Tibial nerve (tissue), 4 donors: ENCODE measurements at regions not wholly inside any gene's neighbourhood (a gene's known extent, or its start where the extent isn't known, plus 50 kb on each side); places are given as distances from the start of the nearest gene placed in this dataset.

ENCODE experiments used
- DNase-seq, 2 donors: peaks; one replicate each; pipeline ENCODE4 v3.0.0-alpha.2; 2019; ENCODE audit warnings: low spot score in 2 of 2
- H3K27ac ChIP-seq, 4 donors: fragments of 200-600 bp; sonication (generic) in 3 of 4; one replicate each; pipeline ENCODE4 v1.5.1; 2017 to 2019; ENCODE audit warnings: mild to moderate bottlenecking in 1 of 4
- H3K27me3 ChIP-seq, 2 donors: fragments of 200-600 bp; sonication (generic) in 1 of 2; one replicate each; pipeline versions ENCODE4 v1.5.1 to v1.6.0; 2017 to 2019
- H3K36me3 ChIP-seq, 3 donors: fragments of 200-600 bp; sonication (generic); one replicate each; pipeline ENCODE4 v1.5.1; 2018 to 2019
- H3K4me1 ChIP-seq, 4 donors: fragments of 200-600 bp; sonication (generic) in 3 of 4; one replicate each; pipeline ENCODE4 v1.5.1; 2017 to 2019
- H3K4me3 ChIP-seq, 4 donors: fragments of 200-600 bp; sonication (generic) in 3 of 4; one replicate each; pipeline ENCODE4 v1.5.1; 2017 to 2019; ENCODE audit warnings: mild to moderate bottlenecking in 1 of 4, moderate library complexity in 1 of 4
- H3K9me3 ChIP-seq, 4 donors: fragments of 200-600 bp; sonication (generic) in 3 of 4; one replicate each; pipeline ENCODE4 v1.5.1; 2017 to 2019
- EP300 ChIP-seq, 2 donors: sonication (generic); formaldehyde crosslinking; IDR thresholded peaks; one replicate each; pipeline ENCODE4 v1.6.1; 2017; ENCODE audit warnings: antibody characterized with exemption in 2 of 2, mild to moderate bottlenecking in 1 of 2
- POLR2A ChIP-seq, 2 donors: fragments of 450-650 bp; IDR thresholded peaks; one replicate each; pipeline ENCODE4 v1.6.1; 2017; ENCODE audit warnings: antibody characterized with exemption in 2 of 2, mild to moderate bottlenecking in 2 of 2, moderate library complexity in 2 of 2
- WGBS, 2 donors: methylation state at CpG; one replicate each; pipeline ENCODE4 v1.1.5; 2018; 5-methylcytosine and 5-hydroxymethylcytosine counted together
- TF ChIP-seq, protein P1 (sequence below), 5 experiments: fragments of 200-600 bp in 3 of 5; fragments of 450-650 bp in 2 of 5; sonication (generic) in 3 of 5; IDR thresholded peaks; one replicate each; pipeline ENCODE4 v1.5.1; 2016 to 2019; ENCODE audit warnings: antibody characterized with exemption in 5 of 5, mild to moderate bottlenecking in 3 of 5, moderate library complexity in 2 of 5

GRCh38 chr1:201631037-201631436, 92.1 kb downstream of the NAV1 start:
- no peak for DNase-seq
- TF ChIP-seq, protein P1, sequence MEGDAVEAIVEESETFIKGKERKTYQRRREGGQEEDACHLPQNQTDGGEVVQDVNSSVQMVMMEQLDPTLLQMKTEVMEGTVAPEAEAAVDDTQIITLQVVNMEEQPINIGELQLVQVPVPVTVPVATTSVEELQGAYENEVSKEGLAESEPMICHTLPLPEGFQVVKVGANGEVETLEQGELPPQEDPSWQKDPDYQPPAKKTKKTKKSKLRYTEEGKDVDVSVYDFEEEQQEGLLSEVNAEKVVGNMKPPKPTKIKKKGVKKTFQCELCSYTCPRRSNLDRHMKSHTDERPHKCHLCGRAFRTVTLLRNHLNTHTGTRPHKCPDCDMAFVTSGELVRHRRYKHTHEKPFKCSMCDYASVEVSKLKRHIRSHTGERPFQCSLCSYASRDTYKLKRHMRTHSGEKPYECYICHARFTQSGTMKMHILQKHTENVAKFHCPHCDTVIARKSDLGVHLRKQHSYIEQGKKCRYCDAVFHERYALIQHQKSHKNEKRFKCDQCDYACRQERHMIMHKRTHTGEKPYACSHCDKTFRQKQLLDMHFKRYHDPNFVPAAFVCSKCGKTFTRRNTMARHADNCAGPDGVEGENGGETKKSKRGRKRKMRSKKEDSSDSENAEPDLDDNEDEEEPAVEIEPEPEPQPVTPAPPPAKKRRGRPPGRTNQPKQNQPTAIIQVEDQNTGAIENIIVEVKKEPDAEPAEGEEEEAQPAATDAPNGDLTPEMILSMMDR (IDR thresholded peaks at IDR 0.05): no peak
- TF ChIP-seq POLR2A (IDR thresholded peaks at IDR 0.05) (no peak), EP300 (IDR thresholded peaks at IDR 0.05) (no peak)
- Histone ChIP-seq H3K4me1 (peaks cover 0 to 21% (median 8%) of the 10 kb centered on the region in 4 donors), H3K27ac (no peak overlapping the region), H3K27me3 (no peaks in the 10 kb centered on the region), H3K4me3 (no peak overlapping the region), H3K9me3 (no peaks in the 10 kb centered on the region), H3K36me3 (peaks cover 0 to 18% (median 0%) of the 10 kb centered on the region in 3 donors)
- WGBS, 2 donors: 64 to 85% methylated on average over 7 of the region's 7 CpGs

- H3K4me1 ChIP-seq: peaks cover 0 to 18% (median 8%) of the 10 kb centered on the region in 4 donors
- no peak for DNase-seq
- no peaks in the 10 kb centered on the region for H3K27me3 ChIP-seq
- no peaks in the 10 kb centered on the region for H3K9me3 ChIP-seq
- WGBS, 2 donors: 81% methylated on average over 5 of the region's 5 CpGs
- H3K4me3 ChIP-seq: no peak overlapping the region
- H3K36me3 ChIP-seq: peaks cover 0 to 19% (median 0%) of the 10 kb centered on the region in 3 donors
- no peak overlapping the region for H3K27ac ChIP-seq
- TF ChIP-seq EP300 (IDR thresholded peaks at IDR 0.05): no peak
- TF ChIP-seq, protein P1 (IDR thresholded peaks at IDR 0.05): no peak
Observed at GRCh38 chr1:201632364-201632952, 93.5 kb downstream of the NAV1 start.

GRCh38 chr1:201633297-201633696, 94.4 kb downstream of the NAV1 start:
- Histone ChIP-seq H3K27me3 (no peaks in the 10 kb centered on the region), H3K36me3 (peaks cover 0 to 19% (median 0%) of the 10 kb centered on the region in 3 donors), H3K27ac (no peak overlapping the region), H3K4me1 (peaks cover 0 to 18% (median 7%) of the 10 kb centered on the region in 4 donors), H3K4me3 (no peak overlapping the region), H3K9me3 (no peaks in the 10 kb centered on the region)
- WGBS, 2 donors: 81 to 84% methylated on average over 2 of the region's 2 CpGs
- TF ChIP-seq EP300 (IDR thresholded peaks at IDR 0.05) (no peak), POLR2A (IDR thresholded peaks at IDR 0.05) (no peak)
- TF ChIP-seq, protein P1 (IDR thresholded peaks at IDR 0.05): no peak
- DNase-seq: no peak

DNA sequence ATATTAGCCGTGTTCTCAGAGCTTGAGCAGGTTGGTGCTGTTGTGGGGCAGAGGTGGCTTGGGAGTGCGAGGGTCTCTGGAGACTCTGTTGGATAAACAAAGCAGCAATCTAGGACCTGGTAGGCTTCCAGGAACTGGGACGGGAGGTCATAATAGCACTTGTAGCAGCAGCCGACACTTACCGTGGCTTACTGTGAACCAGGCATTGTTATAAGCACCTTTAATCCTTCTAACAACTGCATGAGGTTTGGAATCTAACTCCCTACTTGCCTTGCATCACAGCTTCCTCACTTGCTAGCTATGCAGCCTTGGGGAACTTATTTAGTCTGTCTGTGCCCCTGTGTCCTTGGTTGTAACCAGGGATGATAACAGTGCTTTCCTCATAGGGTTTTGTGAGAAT, 94.9 kb downstream of the NAV1 start:
- H3K36me3 ChIP-seq: peaks cover 0 to 19% (median 0%) of the 10 kb centered on the region in 3 donors
- TF ChIP-seq EP300 (IDR thresholded peaks at IDR 0.05): no peak
- TF ChIP-seq, protein P1 (IDR thresholded peaks at IDR 0.05): no peak
- DNase-seq: no peak
- H3K27me3 ChIP-seq: no peaks in the 10 kb centered on the region
- H3K4me3 ChIP-seq: no peak overlapping the region
- H3K9me3 ChIP-seq: no peaks in the 10 kb centered on the region
- 57 to 59% methylated on average over 5 of the region's 5 CpGs for WGBS, 2 donors
- no peak overlapping the region for H3K27ac ChIP-seq
- peaks cover 0 to 18% (median 4%) of the 10 kb centered on the region in 4 donors for H3K4me1 ChIP-seq

DNA sequence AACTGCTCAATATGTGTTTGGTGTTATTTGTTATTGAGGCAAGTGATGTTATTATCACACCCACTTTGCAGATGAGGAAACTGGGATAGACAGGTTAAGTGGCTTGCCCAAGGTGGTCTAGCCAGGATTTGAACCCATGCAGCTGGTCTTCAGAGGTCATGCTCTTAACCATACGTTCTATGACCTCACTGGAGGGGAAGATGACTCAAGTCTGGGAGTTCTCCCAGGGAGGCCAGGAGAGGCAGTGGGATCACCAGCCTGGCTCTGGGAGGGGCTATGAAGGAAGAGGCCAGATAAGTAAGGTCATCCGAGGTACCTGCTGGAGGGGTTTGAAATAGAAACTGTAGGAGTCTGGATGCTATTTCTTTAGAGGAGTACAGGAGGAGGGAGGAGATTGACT, 95.3 kb downstream of the NAV1 start:
- no peak overlapping the region for H3K27ac ChIP-seq
- DNase-seq: no peak
- TF ChIP-seq POLR2A (IDR thresholded peaks at IDR 0.05): no peak
- no peak for TF ChIP-seq EP300 (IDR thresholded peaks at IDR 0.05)
- TF ChIP-seq, protein P1 (IDR thresholded peaks at IDR 0.05): no peak
- 67 to 81% methylated on average over 2 of the region's 2 CpGs for WGBS, 2 donors
- no peak overlapping the region for H3K4me3 ChIP-seq
- H3K27me3 ChIP-seq: no peaks in the 10 kb centered on the region
- peaks cover 0 to 17% (median 4%) of the 10 kb centered on the region in 4 donors for H3K4me1 ChIP-seq
- no peaks in the 10 kb centered on the region for H3K9me3 ChIP-seq
- peaks cover 0 to 19% (median 0%) of the 10 kb centered on the region in 3 donors for H3K36me3 ChIP-seq
